ENCODE measurements at regions not wholly inside any gene's neighbourhood (a gene's known extent, or its start where the extent isn't known, plus 50 kb on each side); places are given as distances from the start of the nearest gene placed in this dataset.
A peak's percentile ranks its signal among the peaks of the same experiment; 100 is the strongest.

DNA sequence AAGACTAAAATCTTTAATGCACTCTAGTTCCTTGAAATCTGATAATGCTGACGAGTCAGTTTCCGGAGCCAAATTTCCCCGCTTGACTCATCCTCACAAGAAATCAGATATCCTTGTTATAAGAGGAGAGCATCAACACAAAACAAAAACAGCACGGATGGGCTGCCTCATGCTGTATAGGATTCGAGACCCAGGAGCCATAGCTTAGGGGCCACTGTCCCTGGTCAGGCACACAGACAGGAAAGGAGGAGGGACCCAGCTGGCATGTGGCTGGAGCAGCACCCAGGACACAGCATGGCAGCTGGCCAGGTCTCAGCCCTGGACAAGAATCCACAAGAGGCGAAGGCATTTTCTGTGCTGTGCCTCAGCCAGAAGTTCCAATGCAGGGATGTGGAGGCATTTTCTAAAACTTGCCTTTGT lies 110.2 kb upstream of the SPATA13 start:
- DNase-seq (ENCODE audit: low read depth), result no peak

DNA sequence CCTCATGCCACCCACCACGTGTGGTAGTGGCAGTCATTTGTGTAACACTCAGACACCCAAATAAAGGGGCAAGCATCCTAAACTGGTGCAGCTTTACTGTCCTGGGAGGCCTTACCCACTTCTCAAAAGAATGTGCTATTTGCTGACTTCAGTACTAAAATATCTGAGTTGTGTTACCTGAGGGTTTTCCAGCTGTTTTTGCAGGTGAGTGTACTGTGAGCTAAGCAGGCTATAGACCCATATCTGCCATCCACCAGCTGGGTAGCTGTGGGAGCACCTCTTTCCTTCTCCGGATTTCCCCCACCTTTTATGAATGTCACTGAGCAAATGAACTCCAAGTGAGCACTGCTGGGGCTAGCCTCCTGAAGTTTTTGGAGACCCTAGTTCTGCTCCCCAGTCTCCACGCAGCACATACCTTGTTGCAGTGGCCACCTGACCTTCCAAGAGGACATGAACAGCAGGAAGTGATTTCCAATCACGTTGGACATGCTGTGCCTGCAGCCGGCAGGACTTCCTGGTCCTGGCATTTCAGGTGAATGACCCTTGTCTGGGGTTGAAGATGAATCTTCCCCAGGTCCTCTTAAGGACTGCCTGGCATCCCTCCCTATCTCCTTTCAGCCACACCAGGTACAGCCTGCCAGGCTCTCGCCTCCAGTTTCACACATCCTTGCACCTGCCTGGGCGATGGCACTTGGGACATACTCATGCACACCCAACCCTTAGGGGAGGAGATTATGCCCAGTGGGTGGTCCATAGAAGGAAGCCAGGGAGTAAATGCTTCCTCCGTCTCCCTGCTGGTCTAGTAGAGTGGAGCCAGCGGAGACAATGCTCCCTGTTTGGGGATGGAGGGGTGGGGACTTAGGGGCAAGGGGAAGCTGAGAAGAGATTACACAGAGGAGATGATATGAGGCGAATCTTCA lies 109.5 kb upstream of the SPATA13 start:
- no peak for DNase-seq (ENCODE audit: low read depth)

DNA sequence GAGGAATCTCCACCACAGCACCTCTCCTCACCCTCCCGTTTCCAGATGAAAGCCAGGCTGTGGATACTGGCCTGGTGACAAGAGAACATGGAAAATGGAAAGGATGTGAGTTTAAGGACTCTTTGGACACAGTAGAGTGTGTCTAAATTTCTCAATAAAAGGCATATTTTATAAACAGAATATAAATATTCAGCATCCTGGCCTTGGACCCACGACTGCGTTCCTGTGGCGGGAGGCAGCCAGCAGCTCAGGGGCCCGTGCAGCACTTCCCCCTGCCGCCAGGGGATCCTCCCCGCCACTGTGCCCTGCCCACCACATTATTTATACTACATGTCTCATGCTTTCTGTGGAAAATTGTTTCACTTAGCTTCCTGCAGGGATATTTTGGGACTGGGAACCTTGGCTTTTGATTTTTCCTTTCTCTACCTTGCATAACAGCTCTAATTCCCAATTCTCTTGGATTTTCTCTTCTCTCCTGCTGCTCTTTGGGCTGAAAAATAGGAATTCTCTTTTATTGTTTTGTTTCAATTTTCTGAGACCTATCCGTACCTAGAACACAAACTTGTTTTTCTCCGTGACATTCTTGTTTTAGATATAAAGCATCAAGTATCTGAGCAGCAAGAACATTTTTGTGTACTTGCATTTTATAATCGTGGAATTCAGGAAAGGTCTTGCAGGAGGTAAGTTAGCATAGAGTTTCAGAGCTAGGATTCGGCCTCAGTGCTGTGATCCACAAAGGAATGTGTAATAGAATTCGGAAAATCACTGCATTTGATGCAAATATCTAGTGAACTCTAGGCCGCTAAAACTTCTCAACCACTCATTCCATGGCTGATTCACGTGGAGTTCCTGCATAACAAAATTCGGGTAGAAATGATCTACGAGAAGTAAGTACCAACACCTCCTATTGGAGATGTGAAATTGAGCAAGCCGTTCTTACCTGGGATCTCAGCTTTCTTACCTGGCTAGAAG lies 107.7 kb upstream of the SPATA13 start:
- DNase-seq (ENCODE audit: low read depth), result no peak

DNA sequence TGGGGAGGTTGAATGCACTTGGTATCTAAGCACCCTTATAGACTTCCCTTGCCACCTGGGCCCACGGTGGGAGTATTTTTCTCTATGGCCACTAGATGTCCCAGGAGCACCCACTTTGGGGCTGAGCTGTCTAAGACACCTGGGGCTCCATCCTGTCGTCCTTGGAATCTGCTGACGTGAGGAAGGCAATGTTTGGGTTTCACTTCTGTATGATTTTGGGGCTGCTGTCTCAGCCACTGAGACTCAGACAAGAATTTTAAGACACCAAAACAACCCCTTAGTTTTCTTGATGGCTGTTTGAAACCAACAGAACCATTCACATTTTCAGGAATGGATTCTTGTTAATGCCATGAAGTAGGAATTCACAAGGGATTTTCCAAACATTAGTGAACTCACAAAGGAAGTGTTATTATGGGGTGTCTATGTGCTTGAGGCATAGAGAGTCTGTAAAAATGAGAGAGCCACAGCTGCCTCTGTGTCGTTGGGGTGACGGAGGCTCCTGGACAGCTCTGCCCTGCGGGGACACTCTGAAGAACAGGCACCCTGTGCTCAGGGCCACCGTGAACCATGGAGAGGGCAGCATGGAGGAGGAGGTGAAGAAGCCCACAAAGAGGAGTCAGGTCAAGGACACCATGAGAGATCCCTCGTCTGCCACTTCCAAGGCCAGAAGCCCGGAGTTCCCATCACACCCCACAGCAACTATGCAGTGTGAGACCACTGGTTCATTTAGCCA lies 106.8 kb upstream of the SPATA13 start:
- peak; percentile 21 for DNase-seq (ENCODE audit: low read depth)

DNA sequence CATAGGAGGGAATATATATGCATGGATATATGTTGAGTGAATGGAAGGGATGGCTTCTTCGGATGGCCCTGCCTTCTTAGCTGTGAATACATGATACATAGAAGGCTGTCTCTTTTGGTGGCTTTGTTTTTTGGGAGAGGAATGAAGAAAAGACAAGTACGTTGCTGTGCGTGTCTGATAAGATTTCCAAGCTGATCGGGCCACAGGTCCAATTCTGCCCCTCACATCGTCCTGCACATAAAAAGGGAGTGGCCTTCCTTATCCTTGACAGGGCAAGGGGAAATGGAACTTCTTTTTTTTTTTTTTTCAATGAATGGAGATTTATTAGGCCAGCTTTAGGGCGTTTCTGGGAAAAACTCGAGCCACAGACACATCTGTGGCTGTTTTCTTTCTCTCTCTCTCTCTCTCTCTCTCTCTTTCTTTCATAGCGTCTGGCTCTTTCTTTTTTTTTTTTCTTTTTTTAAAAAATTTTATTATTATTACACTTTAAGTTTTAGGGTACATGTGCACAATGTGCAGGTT lies 103.8 kb upstream of the SPATA13 start:
- no peak for DNase-seq (ENCODE audit: low read depth)

DNA sequence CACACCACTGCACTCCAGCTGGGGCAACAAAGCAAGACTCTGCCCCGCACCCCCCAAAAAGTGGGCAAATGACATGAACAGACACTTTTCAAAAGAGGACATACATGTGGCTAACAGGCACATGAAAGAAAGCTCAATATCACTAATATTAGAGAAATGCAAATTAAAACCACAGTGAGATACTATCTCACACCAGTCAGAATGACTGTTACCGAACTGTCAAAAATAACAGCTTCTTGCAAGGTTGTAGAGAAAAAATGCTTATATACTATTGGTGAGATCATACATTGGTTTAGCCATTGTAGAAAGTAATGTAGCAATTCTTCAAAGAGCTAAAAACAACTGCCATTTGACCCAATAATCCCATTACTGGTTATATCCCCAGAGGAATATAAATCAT lies 99.5 kb upstream of the SPATA13 start:
- no peak for DNase-seq (ENCODE audit: low read depth)

DNA sequence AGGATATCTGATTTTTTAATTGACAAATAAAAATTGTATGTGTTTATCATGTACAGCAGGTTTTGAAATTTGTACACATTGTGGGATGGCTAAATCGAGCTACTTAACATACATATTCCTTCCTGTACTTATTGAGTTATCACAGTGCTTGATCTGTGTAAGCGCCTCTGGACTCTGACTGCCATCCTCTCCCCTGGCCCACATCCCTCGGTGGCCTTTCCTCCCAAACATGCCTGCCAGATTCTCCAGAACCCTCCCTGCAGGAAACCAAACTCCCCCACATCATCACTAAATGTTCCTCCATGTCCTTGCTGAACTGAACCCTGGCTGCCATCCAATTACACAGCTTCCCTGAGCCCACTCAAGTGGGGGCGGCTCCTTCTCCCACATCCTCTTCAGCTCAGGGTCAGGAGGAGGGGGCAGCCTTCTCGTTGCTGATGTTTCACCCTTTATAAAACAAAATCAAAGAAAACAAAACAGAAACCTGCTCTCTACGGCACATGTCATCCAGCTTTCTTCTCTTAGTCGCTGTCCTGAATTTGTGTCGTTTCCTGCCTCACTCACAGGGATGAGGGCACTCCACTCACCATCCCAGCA lies 97.1 kb upstream of the SPATA13 start:
- DNase-seq (ENCODE audit: low read depth), result no peak

DNA sequence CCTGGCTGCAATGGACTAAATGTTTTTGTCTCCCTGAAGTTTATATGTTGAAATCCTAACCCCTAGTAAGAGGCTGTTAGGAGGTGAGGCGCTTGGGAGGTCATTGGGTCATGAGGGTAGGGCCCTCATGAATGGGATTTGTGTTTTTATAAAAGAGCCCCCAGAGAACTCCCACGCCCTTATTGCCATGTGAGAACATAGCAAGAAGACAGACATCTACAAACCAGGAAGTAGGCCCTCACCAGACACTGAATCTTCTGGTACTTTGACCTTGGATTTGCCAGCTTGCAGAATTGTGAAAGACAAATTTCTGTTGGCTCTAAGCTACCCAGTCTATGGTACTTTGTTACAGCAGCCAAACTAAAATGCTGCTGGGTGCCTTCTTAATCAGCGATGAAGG lies 96.1 kb upstream of the SPATA13 start:
- no peak for DNase-seq (ENCODE audit: low read depth)

DNA sequence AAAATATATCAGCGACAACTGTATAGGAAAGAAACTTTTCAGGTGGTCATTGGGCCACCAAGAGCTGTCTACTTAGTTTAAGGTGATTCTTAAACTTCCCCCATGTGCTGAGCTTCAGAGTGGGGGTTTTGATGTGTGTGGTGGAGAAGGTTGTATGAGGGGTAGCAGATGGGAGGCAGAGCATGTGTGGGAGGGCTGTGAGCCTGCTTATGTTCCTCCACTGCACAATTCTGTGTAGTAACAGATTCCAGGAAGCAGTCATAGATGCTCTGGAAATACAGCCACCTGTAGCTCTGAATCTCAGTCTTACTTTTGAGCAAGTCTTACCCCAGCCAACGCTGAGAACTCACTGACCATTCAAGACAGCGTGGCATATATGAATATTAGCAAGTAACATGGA lies 95.3 kb upstream of the SPATA13 start:
- DNase-seq (ENCODE audit: low read depth), result no peak

DNA sequence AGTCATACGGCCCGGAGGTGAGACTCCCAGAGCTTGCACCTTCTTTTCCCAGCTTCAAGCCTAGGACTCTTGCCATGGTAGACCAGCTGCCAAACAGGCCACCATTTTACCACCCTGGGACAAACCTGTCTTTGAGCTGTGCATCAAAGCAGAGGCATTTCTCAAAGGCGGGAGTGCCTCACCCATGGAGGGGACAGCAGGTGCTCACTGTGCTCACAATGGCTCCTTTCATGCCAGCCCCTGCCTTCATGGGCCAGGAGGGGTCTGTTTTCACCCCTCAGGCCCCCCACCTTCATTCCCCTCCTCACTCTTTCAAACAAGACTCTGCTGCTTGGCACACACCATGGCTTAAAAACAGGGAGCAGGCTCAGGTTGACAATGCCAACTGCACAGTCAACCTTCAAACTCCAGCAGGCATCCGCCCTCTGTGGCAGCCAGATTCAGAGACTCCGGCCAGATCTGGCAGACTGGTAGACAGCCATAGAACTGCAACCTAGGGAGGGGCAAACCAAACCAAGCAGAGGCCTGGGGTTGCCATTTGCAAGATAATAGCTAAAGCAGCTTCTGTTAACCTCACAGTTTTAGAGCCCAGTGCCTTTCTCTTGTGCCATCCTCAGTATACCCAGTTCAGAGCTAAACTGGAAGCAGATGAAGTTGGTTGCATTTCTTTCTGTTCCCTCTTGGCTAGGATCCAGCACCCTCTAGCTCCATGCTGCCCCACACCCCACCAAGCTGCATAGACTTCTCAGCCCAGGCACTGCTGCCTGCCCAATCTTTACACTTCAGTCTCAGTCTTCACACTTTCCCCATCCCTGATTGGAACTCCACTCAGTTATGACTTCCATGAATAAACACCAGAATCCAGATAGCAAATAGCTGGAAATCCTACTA lies 93.9 kb upstream of the SPATA13 start:
- no peak for DNase-seq (ENCODE audit: low read depth)

DNA sequence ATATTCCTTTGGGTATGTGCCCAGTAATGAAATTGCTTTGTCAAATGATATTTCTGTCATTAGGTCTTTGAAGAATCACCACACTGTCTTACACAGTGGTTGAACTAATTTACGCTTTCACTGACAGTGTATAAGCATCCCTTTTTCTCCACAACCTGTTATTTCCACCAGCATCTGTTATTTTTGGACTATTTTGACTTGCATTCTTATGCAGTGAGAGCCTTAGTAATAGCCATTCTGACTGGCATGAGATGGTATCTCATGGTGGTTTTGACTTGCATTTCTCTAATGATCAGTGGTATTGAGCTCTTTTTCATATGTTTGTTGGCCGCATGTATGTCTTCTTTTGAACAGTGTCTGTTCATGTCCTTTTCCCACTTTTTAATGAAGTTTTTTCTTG lies 92.0 kb upstream of the SPATA13 start:
- no peak for DNase-seq (ENCODE audit: low read depth)

DNA sequence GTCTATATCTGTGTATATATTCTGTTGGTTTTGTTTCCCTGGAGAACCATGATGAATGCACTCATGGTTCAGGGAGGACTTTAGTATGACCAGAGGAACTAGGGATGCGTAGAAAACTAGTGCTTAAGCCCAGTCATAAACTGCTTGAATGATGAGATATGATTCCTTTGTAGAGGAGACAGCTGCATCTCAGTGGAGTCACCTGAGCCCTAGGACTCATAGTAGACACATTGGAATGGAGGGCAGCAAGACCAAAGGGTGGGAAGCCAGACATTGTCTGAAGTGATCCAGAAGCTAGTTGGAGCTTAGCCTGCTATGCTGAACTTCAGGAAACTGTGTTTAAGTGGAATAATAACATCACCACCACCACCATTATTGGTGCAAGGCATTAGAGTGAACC lies 89.5 kb upstream of the SPATA13 start:
- no peak for DNase-seq (ENCODE audit: low read depth)

DNA sequence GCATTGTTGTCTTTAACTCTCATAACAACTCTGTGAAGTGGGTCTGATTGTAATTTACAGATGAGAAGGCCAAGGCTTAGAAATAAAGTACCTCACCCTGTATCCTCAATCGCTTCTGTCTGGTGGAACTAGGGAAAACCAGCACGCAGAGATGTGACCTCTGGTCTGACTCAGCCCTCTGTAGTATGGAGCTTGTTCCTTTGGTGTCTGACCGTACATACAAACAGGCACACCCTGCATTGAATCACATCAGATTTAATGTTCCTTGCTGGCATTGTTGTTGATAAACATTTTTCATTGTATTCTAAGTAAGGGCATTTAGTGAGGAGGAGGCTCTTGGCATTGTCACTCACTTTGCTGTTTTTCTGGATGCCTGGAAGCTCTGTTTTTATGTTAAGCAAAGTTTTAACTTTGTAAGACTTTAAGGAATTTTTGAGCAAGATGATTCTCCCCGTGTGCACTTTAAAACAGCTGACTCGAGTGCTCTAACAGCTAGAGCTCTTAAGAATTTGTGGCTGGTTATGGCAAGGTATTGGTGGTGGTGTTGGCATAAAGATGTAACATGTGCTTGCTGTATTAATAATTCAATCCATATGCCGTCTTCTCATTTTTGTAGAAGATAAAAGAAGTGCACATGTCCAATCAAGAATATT lies 89.0 kb upstream of the SPATA13 start:
- DNase-seq (ENCODE audit: low read depth), result no peak

DNA sequence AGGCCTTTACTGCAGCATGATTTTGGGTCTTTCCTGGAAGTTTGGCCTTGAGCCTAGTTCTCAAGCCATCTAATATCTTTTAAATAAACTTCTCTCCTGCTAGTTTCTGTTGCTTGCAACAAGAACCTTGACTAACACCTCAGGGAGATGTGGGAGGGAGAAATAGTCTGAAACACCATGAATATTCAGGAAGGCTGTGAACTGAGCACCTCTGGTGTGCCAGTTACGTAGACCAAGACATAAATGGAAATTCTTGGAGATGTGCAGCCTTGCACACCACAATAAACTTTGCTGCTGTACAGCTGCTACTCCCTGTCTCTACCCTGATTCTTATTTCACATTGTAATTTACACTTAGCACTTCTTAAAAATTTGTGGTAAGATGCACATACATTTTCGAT lies 86.9 kb upstream of the SPATA13 start:
- no peak for DNase-seq (ENCODE audit: low read depth)

DNA sequence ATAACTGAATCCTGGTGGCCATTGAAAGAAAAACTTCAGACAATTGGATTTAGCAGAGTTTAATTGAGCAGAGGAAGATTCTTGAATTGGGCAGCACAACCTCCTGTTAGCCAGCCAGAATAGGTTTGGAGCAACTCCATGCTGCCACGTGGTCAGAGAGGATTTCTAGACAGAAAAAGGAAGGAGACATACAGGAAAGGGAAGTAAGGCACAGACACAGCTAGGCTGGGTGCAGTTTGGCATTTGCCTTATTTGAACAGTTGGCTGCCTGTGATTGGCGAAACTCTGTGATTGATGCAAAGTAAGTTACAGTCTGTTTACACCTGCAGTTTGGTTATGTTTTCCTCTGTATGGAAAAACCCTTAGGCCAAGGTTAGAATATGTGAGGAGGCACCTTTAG lies 85.8 kb upstream of the SPATA13 start:
- no peak for DNase-seq (ENCODE audit: low read depth)

DNA sequence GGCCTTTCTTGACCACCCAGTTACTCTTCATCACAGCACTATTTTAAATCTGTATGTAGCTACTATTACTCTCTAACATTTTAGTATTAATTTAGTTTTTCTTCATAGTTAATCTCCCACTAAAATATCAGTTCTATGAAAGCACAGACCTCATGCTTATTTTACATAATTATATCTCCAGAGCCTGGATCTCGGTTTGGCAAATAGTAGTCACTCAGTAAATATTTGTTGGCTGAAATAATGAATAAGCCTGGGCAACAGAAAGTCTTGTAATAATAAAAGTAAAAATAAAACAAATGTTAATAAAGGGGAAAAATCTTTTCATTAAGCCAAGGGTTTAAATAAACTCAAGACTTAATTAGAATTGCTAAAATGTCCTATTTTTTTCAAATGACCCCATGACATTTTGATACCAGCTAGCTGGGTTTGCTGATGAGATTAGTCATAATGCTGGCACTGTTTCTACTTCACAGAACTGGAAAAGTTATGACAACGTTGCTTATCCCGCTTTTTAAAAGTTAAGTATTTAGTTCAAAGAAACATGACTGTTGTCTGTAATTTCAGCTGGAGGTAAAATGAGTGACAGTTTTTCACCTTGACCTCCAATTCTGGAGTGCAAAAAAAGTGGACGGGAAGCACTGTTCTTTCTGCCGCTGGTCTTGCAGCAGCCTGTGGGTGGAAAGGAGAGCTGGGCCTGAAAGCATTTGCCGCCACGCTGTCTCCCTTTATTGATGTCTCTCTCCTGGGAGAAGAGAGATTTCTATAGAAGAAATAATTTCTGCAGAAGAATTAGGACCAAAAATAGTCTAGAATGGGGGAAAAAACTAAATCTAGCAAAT lies 85.2 kb upstream of the SPATA13 start:
- DNase-seq (ENCODE audit: low read depth), result no peak

DNA sequence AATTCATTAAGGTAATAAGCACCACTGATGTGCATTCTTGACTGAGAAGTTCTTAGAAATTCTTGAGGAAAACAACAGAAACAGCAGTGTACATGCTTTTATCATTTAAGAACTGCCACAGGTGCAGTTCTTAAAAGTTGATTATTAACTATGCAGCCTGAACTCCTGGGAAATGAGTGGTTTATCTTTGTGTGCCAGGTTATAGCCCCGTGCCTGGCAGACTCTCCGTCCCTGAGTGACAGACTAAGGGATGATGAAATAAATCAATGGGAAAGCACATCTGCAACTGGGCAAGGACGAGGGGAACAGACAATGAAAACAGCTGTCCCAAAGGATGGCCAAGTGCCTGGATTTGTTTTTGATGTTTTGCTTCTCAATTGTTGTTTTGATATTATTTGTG lies 84.4 kb upstream of the SPATA13 start:
- no peak for DNase-seq (ENCODE audit: low read depth)

DNA sequence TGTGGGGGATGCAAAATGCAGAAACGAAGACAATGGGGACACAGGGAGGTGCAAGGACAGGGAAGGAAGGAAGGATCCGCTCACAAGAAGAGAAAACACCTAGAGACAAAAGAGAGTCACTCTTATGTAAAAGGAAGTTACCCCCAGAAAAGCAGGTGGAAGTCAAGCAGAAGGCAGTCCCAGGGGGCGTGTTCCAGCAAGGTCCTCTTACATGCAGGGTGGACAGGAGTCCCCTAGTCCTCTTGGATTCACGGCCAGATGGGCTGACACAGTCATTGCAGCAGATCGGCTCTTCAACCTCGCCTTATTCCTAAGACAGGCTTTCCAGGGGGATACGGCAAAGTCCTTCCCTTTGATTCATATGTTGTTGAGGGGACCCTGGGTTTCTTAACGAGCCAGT lies 83.9 kb upstream of the SPATA13 start:
- DNase-seq (ENCODE audit: low read depth), result no peak

DNA sequence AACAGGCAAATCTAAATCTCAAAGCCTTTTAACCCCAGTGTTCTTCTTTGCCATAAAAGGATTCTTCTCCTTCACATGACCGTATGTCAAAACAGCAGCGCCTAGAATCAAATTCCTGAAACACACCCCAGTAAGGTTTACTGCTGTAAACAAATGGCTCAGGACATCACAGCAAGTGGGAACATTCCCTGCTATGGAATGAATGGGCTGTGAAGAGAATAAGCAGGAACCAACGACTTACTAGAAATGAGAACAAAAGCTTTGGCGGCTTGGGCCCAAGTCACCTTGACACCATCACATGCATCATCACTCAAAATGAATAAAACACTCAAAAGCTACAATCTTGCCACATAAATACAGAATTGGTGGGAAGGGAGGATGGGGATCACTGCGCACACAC lies 80.4 kb upstream of the SPATA13 start:
- no peak for DNase-seq (ENCODE audit: low read depth)

Data from activated T-helper 9 cell treated with anti-CD3 and anti-CD28 coated beads, Interleukin-2, amount 50 U/mL, for 16 hours (primary cell).